ENCODE measurements at regions not wholly inside any gene's neighbourhood (a gene's known extent, or its start where the extent isn't known, plus 50 kb on each side); places are given as distances from the start of the nearest gene placed in this dataset.
"Not testable (repeated sequence)": the region's sequence is repeated elsewhere in the genome, so short reads cannot be mapped to it uniquely, and the experiment has no call there.

DNA sequence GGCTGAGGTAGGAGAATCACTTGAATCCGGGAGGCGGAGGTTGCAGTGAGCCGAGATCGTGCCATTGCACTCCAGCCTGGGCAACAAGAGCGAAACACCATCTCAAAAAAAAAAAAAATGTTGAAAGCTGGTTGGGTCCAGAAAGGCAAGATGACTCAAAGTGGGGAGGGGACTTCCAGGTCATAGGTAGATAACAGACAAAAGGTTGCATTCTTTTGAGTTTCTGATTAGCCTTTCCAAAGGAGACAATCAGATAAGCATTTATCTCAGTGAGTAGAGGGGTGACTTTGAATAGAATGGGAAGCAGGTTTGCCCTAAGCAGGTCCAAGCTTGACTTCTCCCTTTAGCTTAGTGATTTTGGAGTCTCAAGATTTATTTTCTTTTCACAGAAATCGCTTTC lies 527.9 kb downstream of the XYLT1 start:
- H2BK120ac ChIP-seq (ENCODE audit: low read depth, low read length); H3K27ac ChIP-seq (ENCODE audit: low read length, poor library complexity, severe bottlenecking); H2BK12ac ChIP-seq (ENCODE audit: low read length in 2 of 2); H3K79me1 ChIP-seq (replicated peaks; ENCODE audit: low read length, poor library complexity, severe bottlenecking); H3K23ac ChIP-seq (ENCODE audit: low read length in 2 of 2); H3K4me1 ChIP-seq (ENCODE audit: control insufficient read depth, insufficient read depth, low read depth, low read length); DNase-seq; H2AFZ ChIP-seq (ENCODE audit: low read depth, low read length); H3K27me3 ChIP-seq (ENCODE audit: control insufficient read depth in 1 of 2, insufficient read depth in 1 of 2, low read length in 2 of 2); H3K18ac ChIP-seq (ENCODE audit: low read depth in 1 of 2, low read length in 2 of 2); H3K4me3 ChIP-seq (ENCODE audit: insufficient read depth in 1 of 2, low read depth in 1 of 2, low read length in 2 of 2); H3K4me2 ChIP-seq (ENCODE audit: low read length, poor library complexity, severe bottlenecking); H2AK5ac ChIP-seq (ENCODE audit: low read length, severe bottlenecking); H2BK15ac ChIP-seq (ENCODE audit: low read depth, poor library complexity, severe bottlenecking); H3K9me3 ChIP-seq (ENCODE audit: control insufficient read depth, low read length); H2BK5ac ChIP-seq (ENCODE audit: low read depth, low read length, poor library complexity, severe bottlenecking); H4K8ac ChIP-seq (ENCODE audit: low read length); H3K4ac ChIP-seq (ENCODE audit: low read depth in 1 of 2, low read length in 2 of 2); H3K9ac ChIP-seq (ENCODE audit: low read length); H3K36me3 ChIP-seq (ENCODE audit: control insufficient read depth in 1 of 2, insufficient read depth in 2 of 2, low read depth in 1 of 2, low read length in 2 of 2); H4K91ac ChIP-seq (ENCODE audit: low read length); H3K14ac ChIP-seq (ENCODE audit: low read length in 2 of 2): not testable (repeated sequence)
- WGBS, result 91% methylated on average over 5 of the region's 6 CpGs

DNA sequence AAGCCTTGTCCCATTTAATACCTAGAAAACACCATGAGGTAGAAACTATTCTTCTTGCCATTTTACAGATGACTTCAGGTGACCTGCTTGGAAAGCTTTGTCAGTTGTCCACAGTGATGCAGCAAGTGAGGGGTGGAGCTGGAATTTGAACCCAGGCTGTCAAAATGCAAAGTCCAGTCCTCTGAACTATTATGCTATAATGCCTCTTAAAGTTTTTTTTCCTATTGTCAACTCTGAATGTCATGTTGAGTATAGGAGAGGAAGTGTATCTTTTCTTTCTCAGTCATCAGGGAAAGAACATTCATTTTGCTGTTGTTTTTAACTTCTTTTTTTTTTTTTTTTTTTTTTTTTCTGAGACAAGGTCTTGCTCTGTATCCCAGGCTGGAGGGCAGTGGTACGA lies 525.6 kb downstream of the XYLT1 start:
- Histone ChIP-seq H3K23ac (ENCODE audit: low read length in 2 of 2) (no peak overlapping the region), H3K27ac (ENCODE audit: low read length, poor library complexity, severe bottlenecking) (no peak overlapping the region), H3K79me1 (replicated peaks; ENCODE audit: low read length, poor library complexity, severe bottlenecking) (no peaks in the 10 kb centered on the region), H3K18ac (ENCODE audit: low read depth in 1 of 2, low read length in 2 of 2) (no peak overlapping the region), H3K4ac (ENCODE audit: low read depth in 1 of 2, low read length in 2 of 2) (no peak overlapping the region), H2AK5ac (ENCODE audit: low read length, severe bottlenecking) (no peak overlapping the region), H2BK5ac (ENCODE audit: low read depth, low read length, poor library complexity, severe bottlenecking) (no peak overlapping the region), H3K9me3 (ENCODE audit: control insufficient read depth, low read length) (no peaks in the 10 kb centered on the region), H2AFZ (ENCODE audit: low read depth, low read length) (no peak overlapping the region), H2BK12ac (ENCODE audit: low read length in 2 of 2) (no peak overlapping the region), H3K14ac (ENCODE audit: low read length in 2 of 2) (no peak overlapping the region), H4K91ac (ENCODE audit: low read length) (no peak overlapping the region), H3K27me3 (ENCODE audit: control insufficient read depth in 1 of 2, insufficient read depth in 1 of 2, low read length in 2 of 2) (no peaks in the 10 kb centered on the region), H3K4me1 (ENCODE audit: control insufficient read depth, insufficient read depth, low read depth, low read length) (no peaks in the 10 kb centered on the region), H4K8ac (ENCODE audit: low read length) (no peak overlapping the region), H3K4me3 (ENCODE audit: insufficient read depth in 1 of 2, low read depth in 1 of 2, low read length in 2 of 2) (no peak overlapping the region), H2BK120ac (ENCODE audit: low read depth, low read length) (no peak overlapping the region), H3K4me2 (ENCODE audit: low read length, poor library complexity, severe bottlenecking) (no peak overlapping the region), H2BK15ac (ENCODE audit: low read depth, poor library complexity, severe bottlenecking) (no peak overlapping the region), H3K9ac (ENCODE audit: low read length) (no peak overlapping the region), H3K36me3 (ENCODE audit: control insufficient read depth in 1 of 2, insufficient read depth in 2 of 2, low read depth in 1 of 2, low read length in 2 of 2) (no peaks in the 10 kb centered on the region)
- 56% methylated on average over 1 of the region's 1 CpG for WGBS
- DNase-seq, result no peak

DNA sequence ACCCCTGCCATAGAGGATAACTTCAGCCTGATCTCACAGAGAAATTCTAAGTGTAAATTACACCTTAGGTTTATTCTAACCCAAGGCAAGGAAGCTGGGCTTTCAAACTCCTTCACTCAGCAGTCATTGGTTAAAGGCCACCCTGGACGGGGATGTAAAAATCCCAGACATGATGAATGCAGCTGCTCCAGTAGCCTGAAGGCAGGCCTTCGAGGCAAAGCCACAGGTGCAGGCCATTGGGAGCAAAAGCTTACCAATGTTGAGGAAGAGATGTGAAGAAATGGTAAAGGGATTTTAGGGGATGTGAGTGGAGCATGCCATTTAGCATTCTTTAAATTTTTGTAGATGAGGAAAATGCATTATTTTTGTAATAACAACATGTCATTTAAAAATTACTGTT lies 514.4 kb downstream of the XYLT1 start:
- no peak overlapping the region for H3K9ac ChIP-seq (ENCODE audit: low read length)
- no peak overlapping the region for H3K14ac ChIP-seq (ENCODE audit: low read length in 2 of 2)
- H3K4me3 ChIP-seq (ENCODE audit: insufficient read depth in 1 of 2, low read depth in 1 of 2, low read length in 2 of 2), result no peak overlapping the region
- H2BK5ac ChIP-seq (ENCODE audit: low read depth, low read length, poor library complexity, severe bottlenecking), result no peak overlapping the region
- no peak overlapping the region for H3K27ac ChIP-seq (ENCODE audit: low read length, poor library complexity, severe bottlenecking)
- H2BK120ac ChIP-seq (ENCODE audit: low read depth, low read length), result no peak overlapping the region
- no peak overlapping the region for H4K8ac ChIP-seq (ENCODE audit: low read length)
- no peak overlapping the region for H3K18ac ChIP-seq (ENCODE audit: low read depth in 1 of 2, low read length in 2 of 2)
- H2BK12ac ChIP-seq (ENCODE audit: low read length in 2 of 2), result no peak overlapping the region
- no peak overlapping the region for H3K23ac ChIP-seq (ENCODE audit: low read length in 2 of 2)
- DNase-seq, result no peak
- H3K9me3 ChIP-seq (ENCODE audit: control insufficient read depth, low read length), result no peaks in the 10 kb centered on the region
- no peaks in the 10 kb centered on the region for H3K4me1 ChIP-seq (ENCODE audit: control insufficient read depth, insufficient read depth, low read depth, low read length)
- no peaks in the 10 kb centered on the region for H3K27me3 ChIP-seq (ENCODE audit: control insufficient read depth in 1 of 2, insufficient read depth in 1 of 2, low read length in 2 of 2)
- 54% methylated on average over 2 of the region's 2 CpGs for WGBS
- no peak overlapping the region for H3K4ac ChIP-seq (ENCODE audit: low read depth in 1 of 2, low read length in 2 of 2)
- no peak overlapping the region for H4K91ac ChIP-seq (ENCODE audit: low read length)
- H3K79me1 ChIP-seq (replicated peaks; ENCODE audit: low read length, poor library complexity, severe bottlenecking), result no peaks in the 10 kb centered on the region
- H2BK15ac ChIP-seq (ENCODE audit: low read depth, poor library complexity, severe bottlenecking), result no peak overlapping the region
- no peak overlapping the region for H2AK5ac ChIP-seq (ENCODE audit: low read length, severe bottlenecking)
- no peaks in the 10 kb centered on the region for H3K36me3 ChIP-seq (ENCODE audit: control insufficient read depth in 1 of 2, insufficient read depth in 2 of 2, low read depth in 1 of 2, low read length in 2 of 2)
- no peak overlapping the region for H3K4me2 ChIP-seq (ENCODE audit: low read length, poor library complexity, severe bottlenecking)
- no peak overlapping the region for H2AFZ ChIP-seq (ENCODE audit: low read depth, low read length)

DNA sequence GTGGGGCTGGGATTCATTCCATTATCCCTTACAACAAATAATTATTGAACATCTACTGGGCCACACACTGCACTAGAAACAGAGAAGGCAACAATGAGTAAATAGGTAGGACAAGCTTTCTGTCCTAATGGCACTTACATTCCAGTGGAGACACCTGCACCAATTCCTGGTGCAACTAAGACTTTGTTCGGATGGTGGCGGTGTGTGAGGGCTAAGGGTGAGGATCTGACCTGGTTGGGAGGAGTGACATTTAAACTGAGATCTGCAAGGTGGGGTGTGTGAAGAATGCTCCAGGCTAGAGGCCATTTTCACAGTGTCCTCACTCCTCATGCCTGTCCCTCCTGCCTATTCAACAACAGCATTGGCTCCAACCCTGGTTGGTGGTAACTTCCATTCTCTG lies 510.0 kb downstream of the XYLT1 start:
- Histone ChIP-seq H2BK12ac (ENCODE audit: low read length in 2 of 2) (no peak overlapping the region), H3K9ac (ENCODE audit: low read length) (no peak overlapping the region), H3K27ac (ENCODE audit: low read length, poor library complexity, severe bottlenecking) (no peak overlapping the region), H3K4me2 (ENCODE audit: low read length, poor library complexity, severe bottlenecking) (no peak overlapping the region), H2BK15ac (ENCODE audit: low read depth, poor library complexity, severe bottlenecking) (no peak overlapping the region), H3K23ac (ENCODE audit: low read length in 2 of 2) (no peak overlapping the region), H3K4me1 (ENCODE audit: control insufficient read depth, insufficient read depth, low read depth, low read length) (no peaks in the 10 kb centered on the region), H3K27me3 (ENCODE audit: control insufficient read depth in 1 of 2, insufficient read depth in 1 of 2, low read length in 2 of 2) (no peaks in the 10 kb centered on the region), H3K14ac (ENCODE audit: low read length in 2 of 2) (no peak overlapping the region), H4K91ac (ENCODE audit: low read length) (no peak overlapping the region), H3K18ac (ENCODE audit: low read depth in 1 of 2, low read length in 2 of 2) (no peak overlapping the region), H3K4me3 (ENCODE audit: insufficient read depth in 1 of 2, low read depth in 1 of 2, low read length in 2 of 2) (no peak overlapping the region), H3K4ac (ENCODE audit: low read depth in 1 of 2, low read length in 2 of 2) (no peak overlapping the region), H4K8ac (ENCODE audit: low read length) (no peak overlapping the region), H2AFZ (ENCODE audit: low read depth, low read length) (no peak overlapping the region), H3K9me3 (ENCODE audit: control insufficient read depth, low read length) (no peaks in the 10 kb centered on the region), H2BK120ac (ENCODE audit: low read depth, low read length) (no peak overlapping the region), H2BK5ac (ENCODE audit: low read depth, low read length, poor library complexity, severe bottlenecking) (no peak overlapping the region), H2AK5ac (ENCODE audit: low read length, severe bottlenecking) (no peak overlapping the region), H3K79me1 (replicated peaks; ENCODE audit: low read length, poor library complexity, severe bottlenecking) (no peaks in the 10 kb centered on the region), H3K36me3 (ENCODE audit: control insufficient read depth in 1 of 2, insufficient read depth in 2 of 2, low read depth in 1 of 2, low read length in 2 of 2) (no peaks in the 10 kb centered on the region)
- DNase-seq, result no peak
- WGBS, result 82% methylated on average over 2 of the region's 2 CpGs
